Stimulated activated CD4-positive, alpha-beta T cell treated with anti-CD3 and anti-CD28 coated beads, Interleukin-4, amount 100 ng/mL, for 24 hours (primary cell): ENCODE measurements at regions not wholly inside any gene's neighbourhood (a gene's known extent, or its start where the extent isn't known, plus 50 kb on each side); places are given as distances from the start of the nearest gene placed in this dataset.

Experiments
- DNase-seq: peaks from one replicate; pipeline ENCODE4 v3.0.0-alpha.2; 2020

GRCh38 chrY:11293392-11293791 lies 1407.6 kb upstream of the USP9Y start:
- DNase-seq: no peak

GRCh38 chrY:11334151-11334550 lies 1366.9 kb upstream of the USP9Y start:
- peak; percentile 4 for DNase-seq
